Heart left ventricle (tissue), 16 donors: ENCODE measurements at regions not wholly inside any gene's neighbourhood (a gene's known extent, or its start where the extent isn't known, plus 50 kb on each side); places are given as distances from the start of the nearest gene placed in this dataset.

Source experiments
- ATAC-seq, 4 donors: fragments of 200-7000 bp; cut with Tn5 transposase; one replicate each; pipeline ENCODE4 v1.9.1; 2020 to 2022; ENCODE audit warnings: moderate library complexity in 4 of 4, mild to moderate bottlenecking in 3 of 4, moderate number of reproducible peaks in 1 of 4
- DNase-seq, 5 donors: peaks; one replicate each; pipeline ENCODE4 v3.0.0-alpha.2; 2020
- H3K27ac ChIP-seq, 12 donors: fragments of 200-600 bp; sonication (generic) in 4 of 12; one replicate each; pipeline versions ENCODE4 v1.5.0 to v1.8.0; 2016 to 2022; ENCODE audit warnings: mild to moderate bottlenecking in 2 of 12
- H3K27me3 ChIP-seq, 9 donors: fragments of 200-600 bp; sonication (generic) in 2 of 9; one replicate each; pipeline versions ENCODE4 v1.5.1 to v1.8.0; 2016 to 2022; ENCODE audit warnings: mild to moderate bottlenecking in 3 of 9
- H3K36me3 ChIP-seq, 9 donors: fragments of 200-600 bp; sonication (generic) in 2 of 9; one replicate each; pipeline versions ENCODE4 v1.5.0 to v1.8.0; 2018 to 2022; ENCODE audit warnings: mild to moderate bottlenecking in 2 of 9
- H3K4me1 ChIP-seq, 12 donors: fragments of 200-600 bp; sonication (generic) in 4 of 12; one replicate each; pipeline versions ENCODE4 v1.5.0 to v1.8.0; 2016 to 2022; ENCODE audit warnings: mild to moderate bottlenecking in 3 of 12
- H3K4me3 ChIP-seq, 12 donors: fragments of 200-600 bp; sonication (generic) in 4 of 12; one replicate each; pipeline versions ENCODE4 v1.5.0 to v1.8.0; 2017 to 2022; ENCODE audit warnings: mild to moderate bottlenecking in 9 of 12, moderate library complexity in 4 of 12
- H3K9me3 ChIP-seq, 12 donors: fragments of 200-600 bp; sonication (generic) in 4 of 12; one replicate each; pipeline versions ENCODE4 v1.5.0 to v1.8.0; 2016 to 2022; ENCODE audit warnings: mild to moderate bottlenecking in 1 of 12
- CTCF ChIP-seq, 12 donors: fragments of 200-600 bp; sonication (generic) in 4 of 12; IDR thresholded peaks; one replicate each; pipeline versions ENCODE4 v1.5.0 to v1.8.0; 2018 to 2022; ENCODE audit warnings: antibody characterized with exemption in 12 of 12, mild to moderate bottlenecking in 5 of 12
- POLR2A ChIP-seq, 2 donors: fragments of 450-650 bp; IDR thresholded peaks; one replicate each; pipeline ENCODE4 v1.6.1; 2017; ENCODE audit warnings: antibody characterized with exemption in 2 of 2, mild to moderate bottlenecking in 2 of 2, moderate library complexity in 2 of 2
- WGBS, 4 donors: extraction: QIAGEN DNeasy Blood & Tissue Kit in 2 of 4; methylation state at CpG; one replicate each; pipeline versions ENCODE4 v1.1.5 to v1.1.7; 2013 to 2018; 5-methylcytosine and 5-hydroxymethylcytosine counted together
- intact Hi-C, 10 donors: fragments of 100-400 bp; cut with DNase I; formaldehyde crosslinking; loops; one replicate each; pipeline versions ENCODE4 v1.11.1 to v1.14.2; 2022
- donor health status: ischemic (EF 13 %, LVEDD 7.1; RV severe dilation, severe dysfunction).
- donor health status: healthy with polysubstance abuse.
- donor health status: DM: no; HTN: yes; CAD: no.
- donor health status: DM: no; HTN: no; CAD: no.
- donor health status: ischemic (EF 25% LVEDD 6.9; RV normal size, moderate dysfunction).
- donor health status: ischemic (EF 25% LVEDD 5.7; RV mildly dilated, moderate dysfunction).
- donor health status: healthy.
- donor health status: DM: yes; HTN: yes; CAD: no.
- donor health status: ischemic (EF 35%, LVEDD 5.7; RV mildly dilated, moderate dysfunction).
- donor health status: nonischemic (EF 11% LVEDD 7.7; RV severe dilation, severe dysfunction).
- donor health status: DM: yes; HTN: yes; CAD: no.
- donor health status: PGD.
- donor health status: ischemic (EF 29% LVEDD 5.4; RV normal size, mild dysfunction).
- donor health status: nonischemic (EF 23%, LVEDD 6.1; RV moderate dilation, normal function).

GRCh38 chrX:39174241-39174771, 373.0 kb downstream of the MID1IP1 start:
- Histone ChIP-seq H3K9me3 (peaks cover 0 to 6% (median 0%) of the 10 kb centered on the region in 12 donors), H3K27me3 (peaks cover 0 to 12% (median 0%) of the 10 kb centered on the region in 9 donors), H3K36me3 (no peaks in the 10 kb centered on the region), H3K27ac (no peak overlapping the region), H3K4me1 (peaks cover 0 to 5% (median 0%) of the 10 kb centered on the region in 12 donors), H3K4me3 (no peak overlapping the region)
- ATAC-seq = no peak
- WGBS, 4 donors = 70 to 76% (median 73%) methylated on average over 5 of the region's 5 CpGs
- no peak for DNase-seq
- intact Hi-C loops = no loop called here
- no peak for TF ChIP-seq POLR2A (IDR thresholded peaks at IDR 0.05)
- no peak for TF ChIP-seq CTCF (IDR thresholded peaks at IDR 0.05)

- peaks cover 0 to 5% (median 0%) of the 10 kb centered on the region in 12 donors for H3K4me1 ChIP-seq
- no peaks in the 10 kb centered on the region for H3K36me3 ChIP-seq
- peaks cover 0 to 6% (median 0%) of the 10 kb centered on the region in 12 donors for H3K9me3 ChIP-seq
- peak in 1 of 4 donors; percentile 46 for ATAC-seq
- peak overlapping the region in 1 of 12 donors; percentile 12 for H3K4me3 ChIP-seq
- DNase-seq = no peak
- WGBS, 4 donors = 45 to 60% (median 49%) methylated on average over 13 of the region's 13 CpGs
- H3K27me3 ChIP-seq = peaks cover 0 to 12% (median 0%) of the 10 kb centered on the region in 9 donors
- TF ChIP-seq CTCF (IDR thresholded peaks at IDR 0.05) (no peak), POLR2A (IDR thresholded peaks at IDR 0.05) (no peak)
- intact Hi-C loops = no loop called here
- H3K27ac ChIP-seq = no peak overlapping the region
Observed at GRCh38 chrX:39174772-39175417, 373.6 kb downstream of the MID1IP1 start.

GRCh38 chrX:39175418-39176057, 374.3 kb downstream of the MID1IP1 start:
- TF ChIP-seq POLR2A (IDR thresholded peaks at IDR 0.05) (no peak), CTCF (IDR thresholded peaks at IDR 0.05) (no peak)
- Histone ChIP-seq H3K9me3 (peaks cover 0 to 6% (median 0%) of the 10 kb centered on the region in 12 donors), H3K4me3 (no peak overlapping the region), H3K4me1 (peaks cover 0 to 5% (median 0%) of the 10 kb centered on the region in 12 donors), H3K36me3 (no peaks in the 10 kb centered on the region), H3K27ac (no peak overlapping the region), H3K27me3 (peaks cover 0 to 12% (median 0%) of the 10 kb centered on the region in 9 donors)
- WGBS, 4 donors = 67 to 85% (median 74%) methylated on average over 5 to 6 of the region's 6 CpGs
- DNase-seq = no peak
- no peak for ATAC-seq
- intact Hi-C loops = no loop called here

GRCh38 chrX:39176105-39176504, 374.8 kb downstream of the MID1IP1 start:
- no peak for ATAC-seq
- intact Hi-C loops = no loop called here
- no peak for DNase-seq
- peaks cover 0 to 12% (median 0%) of the 10 kb centered on the region in 9 donors for H3K27me3 ChIP-seq
- H3K4me1 ChIP-seq = peaks cover 0 to 5% (median 0%) of the 10 kb centered on the region in 12 donors
- H3K9me3 ChIP-seq = peaks cover 0 to 6% (median 0%) of the 10 kb centered on the region in 12 donors
- no peak overlapping the region for H3K4me3 ChIP-seq
- H3K36me3 ChIP-seq = no peaks in the 10 kb centered on the region
- no peak overlapping the region for H3K27ac ChIP-seq
- whole genome bisulfite sequencing, 4 donors = 84 to 97% (median 91%) methylated on average over 4 of the region's 4 CpGs
- TF ChIP-seq CTCF (IDR thresholded peaks at IDR 0.05) (no peak), POLR2A (IDR thresholded peaks at IDR 0.05) (no peak)
